ENCODE measurements at regions not wholly inside any gene's neighbourhood (a gene's known extent, or its start where the extent isn't known, plus 50 kb on each side); places are given as distances from the start of the nearest gene placed in this dataset.

DNA sequence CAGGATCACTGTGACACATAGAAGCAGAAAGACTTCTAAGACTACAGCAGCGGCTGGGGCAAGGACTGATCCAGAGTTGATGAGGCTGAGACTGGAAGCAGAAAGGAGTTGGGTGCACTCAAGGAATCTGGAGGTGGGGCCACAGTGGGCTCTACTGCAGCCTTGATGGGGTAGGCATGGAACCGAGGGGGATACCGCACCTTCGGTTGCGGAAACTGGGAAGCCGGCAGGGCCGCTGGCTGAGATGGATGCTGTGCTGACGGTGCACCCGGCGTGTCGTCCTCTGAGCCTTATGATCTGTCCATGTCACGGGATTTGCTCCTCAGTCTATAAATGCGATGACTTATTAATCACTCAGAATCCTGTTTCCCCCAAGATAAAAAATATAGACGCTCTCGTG lies 473.5 kb upstream of the MYT1L start (continued):
- TF ChIP-seq ZNF217 (IDR thresholded peaks at IDR 0.05) (no peak), ESRRA (IDR thresholded peaks at IDR 0.05; ENCODE audit: low read length) (no peak), POLR2AphosphoS5 (IDR thresholded peaks at IDR 0.05; ENCODE audit: low read length) (no peak)

DNA sequence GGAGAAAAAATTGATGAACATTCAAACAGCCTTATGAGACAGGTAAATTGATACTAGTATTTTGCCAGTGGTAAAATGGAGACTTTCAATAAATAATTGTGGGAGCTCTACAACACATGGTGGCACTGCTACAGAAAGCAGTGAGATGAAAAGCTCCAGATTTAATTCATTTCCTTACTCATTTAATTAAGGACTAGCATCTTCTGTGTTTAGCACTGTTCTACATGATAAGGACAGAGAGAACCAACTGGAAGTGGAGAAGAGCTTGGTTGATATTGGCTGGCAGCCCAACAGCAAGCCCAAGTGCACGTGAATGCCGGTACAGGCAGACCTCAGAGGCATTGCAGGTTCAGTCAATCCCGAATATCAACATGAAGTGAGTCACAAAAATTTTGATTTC lies 470.4 kb upstream of the MYT1L start:
- no peak for TF ChIP-seq SMAD5 (IDR thresholded peaks at IDR 0.05; ENCODE audit: low read depth)
- TF ChIP-seq, protein P1, sequence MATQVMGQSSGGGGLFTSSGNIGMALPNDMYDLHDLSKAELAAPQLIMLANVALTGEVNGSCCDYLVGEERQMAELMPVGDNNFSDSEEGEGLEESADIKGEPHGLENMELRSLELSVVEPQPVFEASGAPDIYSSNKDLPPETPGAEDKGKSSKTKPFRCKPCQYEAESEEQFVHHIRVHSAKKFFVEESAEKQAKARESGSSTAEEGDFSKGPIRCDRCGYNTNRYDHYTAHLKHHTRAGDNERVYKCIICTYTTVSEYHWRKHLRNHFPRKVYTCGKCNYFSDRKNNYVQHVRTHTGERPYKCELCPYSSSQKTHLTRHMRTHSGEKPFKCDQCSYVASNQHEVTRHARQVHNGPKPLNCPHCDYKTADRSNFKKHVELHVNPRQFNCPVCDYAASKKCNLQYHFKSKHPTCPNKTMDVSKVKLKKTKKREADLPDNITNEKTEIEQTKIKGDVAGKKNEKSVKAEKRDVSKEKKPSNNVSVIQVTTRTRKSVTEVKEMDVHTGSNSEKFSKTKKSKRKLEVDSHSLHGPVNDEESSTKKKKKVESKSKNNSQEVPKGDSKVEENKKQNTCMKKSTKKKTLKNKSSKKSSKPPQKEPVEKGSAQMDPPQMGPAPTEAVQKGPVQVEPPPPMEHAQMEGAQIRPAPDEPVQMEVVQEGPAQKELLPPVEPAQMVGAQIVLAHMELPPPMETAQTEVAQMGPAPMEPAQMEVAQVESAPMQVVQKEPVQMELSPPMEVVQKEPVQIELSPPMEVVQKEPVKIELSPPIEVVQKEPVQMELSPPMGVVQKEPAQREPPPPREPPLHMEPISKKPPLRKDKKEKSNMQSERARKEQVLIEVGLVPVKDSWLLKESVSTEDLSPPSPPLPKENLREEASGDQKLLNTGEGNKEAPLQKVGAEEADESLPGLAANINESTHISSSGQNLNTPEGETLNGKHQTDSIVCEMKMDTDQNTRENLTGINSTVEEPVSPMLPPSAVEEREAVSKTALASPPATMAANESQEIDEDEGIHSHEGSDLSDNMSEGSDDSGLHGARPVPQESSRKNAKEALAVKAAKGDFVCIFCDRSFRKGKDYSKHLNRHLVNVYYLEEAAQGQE (IDR thresholded peaks at IDR 0.05; ENCODE audit: low read depth, low read length), result no peak
- TF ChIP-seq, protein P2, sequence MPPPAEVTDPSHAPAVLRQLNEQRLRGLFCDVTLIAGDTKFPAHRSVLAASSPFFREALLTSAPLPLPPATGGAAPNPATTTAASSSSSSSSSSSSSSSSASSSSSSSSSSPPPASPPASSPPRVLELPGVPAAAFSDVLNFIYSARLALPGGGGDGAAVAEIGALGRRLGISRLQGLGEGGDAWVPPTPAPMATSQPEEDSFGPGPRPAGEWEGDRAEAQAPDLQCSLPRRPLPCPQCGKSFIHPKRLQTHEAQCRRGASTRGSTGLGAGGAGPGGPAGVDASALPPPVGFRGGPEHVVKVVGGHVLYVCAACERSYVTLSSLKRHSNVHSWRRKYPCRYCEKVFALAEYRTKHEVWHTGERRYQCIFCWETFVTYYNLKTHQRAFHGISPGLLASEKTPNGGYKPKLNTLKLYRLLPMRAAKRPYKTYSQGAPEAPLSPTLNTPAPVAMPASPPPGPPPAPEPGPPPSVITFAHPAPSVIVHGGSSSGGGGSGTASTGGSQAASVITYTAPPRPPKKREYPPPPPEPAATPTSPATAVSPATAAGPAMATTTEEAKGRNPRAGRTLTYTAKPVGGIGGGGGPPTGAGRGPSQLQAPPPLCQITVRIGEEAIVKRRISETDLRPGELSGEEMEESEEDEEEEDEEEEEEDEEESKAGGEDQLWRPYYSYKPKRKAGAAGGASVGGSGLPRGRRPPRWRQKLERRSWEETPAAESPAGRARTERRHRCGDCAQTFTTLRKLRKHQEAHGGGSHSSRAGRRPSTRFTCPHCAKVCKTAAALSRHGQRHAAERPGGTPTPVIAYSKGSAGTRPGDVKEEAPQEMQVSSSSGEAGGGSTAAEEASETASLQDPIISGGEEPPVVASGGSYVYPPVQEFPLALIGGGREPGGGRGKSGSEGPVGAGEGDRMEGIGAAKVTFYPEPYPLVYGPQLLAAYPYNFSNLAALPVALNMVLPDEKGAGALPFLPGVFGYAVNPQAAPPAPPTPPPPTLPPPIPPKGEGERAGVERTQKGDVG (CRISPR knock-in tag; IDR thresholded peaks at IDR 0.05), result no peak
- TF ChIP-seq BACH1 (IDR thresholded peaks at IDR 0.05; ENCODE audit: borderline replicate concordance), result no peak
- TF ChIP-seq, protein P3, sequence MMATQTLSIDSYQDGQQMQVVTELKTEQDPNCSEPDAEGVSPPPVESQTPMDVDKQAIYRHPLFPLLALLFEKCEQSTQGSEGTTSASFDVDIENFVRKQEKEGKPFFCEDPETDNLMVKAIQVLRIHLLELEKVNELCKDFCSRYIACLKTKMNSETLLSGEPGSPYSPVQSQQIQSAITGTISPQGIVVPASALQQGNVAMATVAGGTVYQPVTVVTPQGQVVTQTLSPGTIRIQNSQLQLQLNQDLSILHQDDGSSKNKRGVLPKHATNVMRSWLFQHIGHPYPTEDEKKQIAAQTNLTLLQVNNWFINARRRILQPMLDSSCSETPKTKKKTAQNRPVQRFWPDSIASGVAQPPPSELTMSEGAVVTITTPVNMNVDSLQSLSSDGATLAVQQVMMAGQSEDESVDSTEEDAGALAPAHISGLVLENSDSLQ (IDR thresholded peaks at IDR 0.05), result no peak
- TF ChIP-seq FOS (IDR thresholded peaks at IDR 0.05; ENCODE audit: borderline replicate concordance, extremely low read depth, insufficient read length), result no peak
- no peak for TF ChIP-seq CHD1 (IDR thresholded peaks at IDR 0.05; ENCODE audit: low read depth, low read length)
- TF ChIP-seq CBX5 (IDR thresholded peaks at IDR 0.05; ENCODE audit: low read depth), result no peak
- no peak for TF ChIP-seq MYB (IDR thresholded peaks at IDR 0.05; ENCODE audit: borderline replicate concordance, low read depth, low read length)
- CTCF ChIA-PET, result no interaction called here
- no peaks in the 10 kb centered on the region for H4K20me1 ChIP-seq (ENCODE audit: control insufficient read depth, insufficient read depth)
- H3K79me2 ChIP-seq (ENCODE audit: control insufficient read depth, insufficient read depth, low read length), result no peaks in the 10 kb centered on the region
- H3K9ac ChIP-seq (ENCODE audit: control insufficient read depth, insufficient read depth, low read length), result no peak overlapping the region
- no peaks in the 10 kb centered on the region for H3K4me1 ChIP-seq (ENCODE audit: control insufficient read depth, insufficient read depth, low read length)
- 50% methylated on average over 3 of the region's 3 CpGs for WGBS (ENCODE audit: insufficient coverage, insufficient replicate concordance, low lambda C conversion rate, missing lambda C conversion rate)
- no peak overlapping the region for H2AFZ ChIP-seq (ENCODE audit: control insufficient read depth, low read depth, low read length)
- H3K4me2 ChIP-seq (ENCODE audit: control insufficient read depth, insufficient read depth), result no peak overlapping the region
- in situ Hi-C loops (cut with MboI) (no loop called here), intact Hi-C loops (cut with micrococcal nuclease; ENCODE audit: unreplicated experiment) (no loop called here)
- POLR2A ChIA-PET, result no interaction called here
- H3K27ac ChIP-seq (ENCODE audit: control insufficient read depth, insufficient read depth), result no peak overlapping the region
- no peaks in the 10 kb centered on the region for H3K36me3 ChIP-seq (ENCODE audit: control insufficient read depth in 2 of 2, insufficient read depth in 2 of 2, low read length in 1 of 2)
- H3K4me3 ChIP-seq, result no peak overlapping the region
- BruUV-seq (replicated peaks), result no TSS peak
- peaks cover 0 to 3% of the 10 kb centered on the region in 2 experiments; a peak in 1 of 4 replicates for H3K27me3 ChIP-seq (replicated peaks in 1 of 2; ENCODE audit: control insufficient read depth in 2 of 2, insufficient read depth in 2 of 2, low read length in 1 of 2)
- no peak for ATAC-seq
- H3K9me3 ChIP-seq (replicated peaks; ENCODE audit: control insufficient read depth, insufficient read depth, low read length), result no peaks in the 10 kb centered on the region
- FAIRE-seq, result no peak
- SMC1A ChIA-PET (ENCODE audit: uncharacterized antibody, unreplicated experiment), result no interaction called here
- RAD21 ChIA-PET (ENCODE audit: unreplicated experiment), result no interaction called here
- DNase-seq (ENCODE audit: low read depth, low spot score), result no peak

Measured in GM12878 (cell line).